Esophagus muscularis mucosa (tissue), 4 donors: ENCODE measurements at regions not wholly inside any gene's neighbourhood (a gene's known extent, or its start where the extent isn't known, plus 50 kb on each side); places are given as distances from the start of the nearest gene placed in this dataset.

ENCODE experiments used
- EP300 ChIP-seq: sonication (generic); formaldehyde crosslinking; IDR thresholded peaks from one replicate; pipeline ENCODE4 v1.6.1; 2017; ENCODE audit warnings: antibody characterized with exemption
- POLR2A ChIP-seq: fragments of 450-650 bp; IDR thresholded peaks from one replicate; pipeline ENCODE4 v1.6.1; 2017; ENCODE audit warnings: antibody characterized with exemption, moderate library complexity, mild to moderate bottlenecking, low read depth
- TF ChIP-seq, protein P1 (sequence below), 3 experiments: fragments of 200-600 bp in 2 of 3; fragments of 450-650 bp in 1 of 3; sonication (generic) in 2 of 3; IDR thresholded peaks; one replicate each; pipeline ENCODE4 v1.5.1; 2017 to 2019; ENCODE audit warnings: antibody characterized with exemption in 3 of 3, mild to moderate bottlenecking in 2 of 3, moderate library complexity in 1 of 3

DNA sequence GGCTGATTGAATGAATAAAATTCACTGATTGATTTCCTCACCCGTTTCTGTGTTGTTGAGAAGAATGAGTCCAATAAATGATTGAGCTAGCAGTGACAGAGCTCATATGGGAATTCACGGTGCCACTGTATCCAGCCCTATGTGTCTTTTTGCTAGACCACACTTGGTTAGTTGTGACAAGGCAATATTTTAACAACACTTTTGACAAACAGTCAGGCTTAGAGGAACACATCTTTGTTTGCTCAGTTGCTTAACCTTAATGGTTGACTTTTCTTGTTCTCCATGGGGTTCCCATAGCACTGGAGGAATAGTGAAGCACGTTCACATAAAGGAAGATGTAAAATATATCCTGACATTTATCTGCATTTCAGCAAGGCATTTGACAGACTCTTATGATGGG is 273.9 kb upstream of the DEPDC1 start:
- TF ChIP-seq, protein P1, sequence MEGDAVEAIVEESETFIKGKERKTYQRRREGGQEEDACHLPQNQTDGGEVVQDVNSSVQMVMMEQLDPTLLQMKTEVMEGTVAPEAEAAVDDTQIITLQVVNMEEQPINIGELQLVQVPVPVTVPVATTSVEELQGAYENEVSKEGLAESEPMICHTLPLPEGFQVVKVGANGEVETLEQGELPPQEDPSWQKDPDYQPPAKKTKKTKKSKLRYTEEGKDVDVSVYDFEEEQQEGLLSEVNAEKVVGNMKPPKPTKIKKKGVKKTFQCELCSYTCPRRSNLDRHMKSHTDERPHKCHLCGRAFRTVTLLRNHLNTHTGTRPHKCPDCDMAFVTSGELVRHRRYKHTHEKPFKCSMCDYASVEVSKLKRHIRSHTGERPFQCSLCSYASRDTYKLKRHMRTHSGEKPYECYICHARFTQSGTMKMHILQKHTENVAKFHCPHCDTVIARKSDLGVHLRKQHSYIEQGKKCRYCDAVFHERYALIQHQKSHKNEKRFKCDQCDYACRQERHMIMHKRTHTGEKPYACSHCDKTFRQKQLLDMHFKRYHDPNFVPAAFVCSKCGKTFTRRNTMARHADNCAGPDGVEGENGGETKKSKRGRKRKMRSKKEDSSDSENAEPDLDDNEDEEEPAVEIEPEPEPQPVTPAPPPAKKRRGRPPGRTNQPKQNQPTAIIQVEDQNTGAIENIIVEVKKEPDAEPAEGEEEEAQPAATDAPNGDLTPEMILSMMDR (IDR thresholded peaks at IDR 0.05): no peak
- TF ChIP-seq POLR2A (no peak), EP300 (no peak)
